GM21619 (cell line): ENCODE measurements at regions not wholly inside any gene's neighbourhood (a gene's known extent, or its start where the extent isn't known, plus 50 kb on each side); places are given as distances from the start of the nearest gene placed in this dataset.

ENCODE experiments used
- ATAC-seq: cut with Tn5 transposase; IDR thresholded peaks from one replicate; pipeline ENCODE4 v1.9.1; 2021; ENCODE audit not compliant: unreplicated experiment

DNA sequence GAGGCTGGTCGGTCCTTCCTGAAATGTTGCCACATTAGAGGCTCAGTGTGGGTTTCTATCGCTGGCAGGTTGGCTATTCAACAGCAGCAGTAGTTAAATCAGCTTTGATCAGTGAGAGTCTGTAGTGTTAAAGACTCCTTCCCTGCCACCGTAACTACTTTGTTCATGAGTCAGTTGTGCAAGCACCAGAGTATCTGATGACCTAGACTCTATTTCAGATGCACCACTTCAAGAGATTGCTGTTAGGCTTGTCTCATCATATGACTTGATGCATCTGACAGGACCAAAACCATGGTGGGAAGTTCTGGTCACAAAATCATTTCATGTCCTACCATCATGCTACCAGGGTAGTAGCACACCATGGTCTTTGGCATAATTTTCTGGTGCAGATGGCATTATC lies 482.7 kb upstream of the MPDZ start:
- no peak for ATAC-seq

- no peak for ATAC-seq
Measured at GRCh38 chr9:13759551-13759950, 480.1 kb upstream of the MPDZ start.

GRCh38 chr9:13758936-13759335 lies 479.4 kb upstream of the MPDZ start:
- ATAC-seq: no peak

DNA sequence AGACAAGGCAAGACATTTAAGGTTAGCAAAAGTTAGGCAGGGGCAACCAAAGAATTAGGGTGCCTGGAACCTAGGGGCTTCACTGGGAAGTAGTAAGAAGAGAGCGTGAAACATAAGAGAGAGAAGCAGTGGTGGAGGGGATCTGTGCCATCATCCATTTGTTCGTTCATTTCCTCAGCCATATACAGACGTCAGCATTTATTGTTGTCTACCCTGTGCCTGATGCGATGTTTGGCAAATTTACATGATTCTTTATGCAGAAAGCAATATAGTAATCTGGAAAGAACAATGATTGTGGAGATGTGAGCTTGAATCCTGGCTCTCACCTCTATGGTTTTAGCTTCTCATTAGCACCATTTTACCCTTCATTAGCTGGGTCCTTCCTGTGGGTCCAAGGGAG lies 477.5 kb upstream of the MPDZ start:
- no peak for ATAC-seq

DNA sequence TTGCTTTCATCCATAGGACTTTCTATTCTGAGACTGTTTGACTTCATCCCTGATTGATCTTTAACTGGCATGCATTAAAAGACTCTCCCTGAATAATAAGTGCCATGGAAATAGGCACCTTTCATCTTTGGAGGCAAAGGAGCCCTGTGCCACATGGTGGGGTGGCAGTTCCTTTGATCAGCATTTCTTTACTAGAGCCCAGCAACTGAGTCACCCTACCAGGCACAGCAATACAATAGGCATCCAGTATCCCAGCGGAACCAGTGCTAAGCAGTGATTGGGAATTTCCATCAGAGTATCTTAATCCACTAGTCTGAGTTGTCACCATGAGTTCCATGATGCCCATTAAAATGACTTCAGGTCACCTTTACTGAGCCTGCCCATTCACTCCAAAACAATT lies 476.1 kb upstream of the MPDZ start:
- ATAC-seq: no peak

DNA sequence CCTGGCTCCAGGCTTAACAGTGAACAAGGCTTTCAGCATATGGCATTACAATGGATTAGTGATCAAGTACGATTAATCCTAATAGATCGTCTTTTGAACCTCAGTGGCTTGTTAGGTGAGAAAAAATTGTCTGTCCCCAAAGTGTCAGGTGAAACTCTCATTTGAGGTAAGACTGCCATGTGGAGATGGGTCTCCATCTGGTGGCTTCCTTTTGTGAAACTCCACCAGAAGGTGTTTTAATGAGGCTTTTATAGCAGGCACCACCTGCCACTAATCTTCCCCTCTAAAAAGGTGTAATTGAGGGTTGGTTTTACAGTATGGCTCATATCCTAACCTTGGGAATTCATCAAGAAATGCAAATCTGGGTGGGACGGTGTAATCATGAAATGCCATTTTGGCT lies 471.1 kb upstream of the MPDZ start:
- no peak for ATAC-seq

DNA sequence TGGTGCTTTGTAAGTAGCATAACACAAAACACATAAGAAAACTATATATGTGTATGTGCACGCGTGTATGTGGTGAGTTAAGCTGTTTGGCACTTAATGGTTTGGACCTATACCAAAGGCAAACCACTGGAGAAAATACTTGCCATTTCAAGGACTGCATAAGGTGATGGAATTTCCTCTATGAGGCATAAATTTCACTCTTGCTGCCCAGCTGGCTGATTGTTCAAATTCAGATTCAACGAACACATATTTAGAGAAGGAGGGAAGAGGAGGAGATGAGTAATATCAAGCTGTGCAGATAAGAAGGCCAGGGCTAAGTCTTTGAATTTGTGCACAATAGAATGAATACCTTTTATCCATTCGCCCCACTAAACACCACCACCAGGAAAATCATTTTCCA lies 470.6 kb upstream of the MPDZ start:
- no peak for ATAC-seq

DNA sequence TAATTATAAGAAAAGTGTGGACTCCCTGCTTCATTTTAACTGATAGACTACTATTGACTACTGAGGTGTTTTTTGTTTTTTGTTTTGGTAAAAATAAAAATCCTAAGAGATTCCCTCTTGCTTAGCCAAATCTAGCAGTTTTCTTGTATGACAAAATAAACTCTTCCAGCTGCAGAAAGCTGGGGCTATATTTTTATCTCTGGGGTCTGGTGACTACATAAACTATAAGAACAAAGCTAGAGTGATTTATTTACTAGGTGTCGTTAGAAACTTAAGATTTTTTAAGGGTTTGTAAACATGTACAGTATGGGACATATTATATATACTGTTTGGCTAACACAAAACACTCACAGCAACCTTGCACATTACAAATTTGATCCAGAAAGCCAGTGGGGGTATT lies 467.4 kb upstream of the MPDZ start:
- no peak for ATAC-seq

DNA sequence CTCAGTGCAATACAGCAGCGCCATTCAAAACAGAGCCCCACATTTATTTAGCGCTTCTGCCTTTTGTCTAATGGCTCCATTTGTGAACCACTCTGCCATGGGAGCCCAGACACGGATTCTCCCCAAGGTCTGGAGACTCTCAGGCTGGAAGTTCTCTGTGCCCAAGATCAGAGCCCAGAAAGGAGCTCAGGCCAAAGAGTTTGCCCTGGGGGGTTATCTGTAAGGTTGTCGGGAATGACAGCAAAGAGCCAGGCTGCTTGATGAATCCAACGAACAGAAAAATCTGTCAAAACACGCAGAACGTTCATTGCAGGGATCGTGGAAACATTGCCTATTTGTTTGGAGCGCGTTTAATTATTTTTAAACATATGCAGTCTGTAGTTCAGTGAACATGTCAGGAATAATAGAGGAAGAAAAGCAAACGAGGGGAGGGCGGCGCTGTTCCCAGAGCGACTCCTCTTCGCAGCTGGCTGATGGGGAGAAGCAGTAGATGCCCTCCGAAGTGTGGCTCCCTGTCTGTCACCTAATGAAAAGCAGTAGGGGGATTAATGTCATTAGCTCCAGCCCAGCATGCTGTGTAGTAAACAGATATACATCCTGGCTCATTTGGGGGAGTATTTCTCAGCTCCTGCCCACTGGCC lies 464.9 kb upstream of the MPDZ start:
- no peak for ATAC-seq

GRCh38 chr9:13737885-13738284 lies 458.4 kb upstream of the MPDZ start:
- ATAC-seq: no peak

GRCh38 chr9:13735181-13735580 lies 455.7 kb upstream of the MPDZ start:
- ATAC-seq: no peak

DNA sequence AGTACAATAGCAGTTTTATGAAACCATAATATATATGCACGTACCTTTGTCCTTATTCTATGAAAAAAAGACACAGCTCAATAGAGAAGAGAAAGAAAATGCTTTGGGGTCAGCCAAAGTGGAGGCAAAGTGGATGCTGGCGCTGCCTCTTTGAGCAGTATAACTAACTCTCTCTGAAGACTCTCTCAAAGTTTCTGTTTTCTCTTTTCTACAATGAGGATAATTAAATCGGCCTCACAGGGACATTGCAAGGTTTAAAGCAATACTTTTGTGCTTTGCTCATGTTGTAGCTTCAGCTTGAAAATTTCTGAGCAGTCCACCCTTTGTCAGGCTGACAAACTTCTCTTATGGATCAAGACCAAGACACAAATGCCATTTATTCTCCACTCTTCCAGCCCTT lies 455.1 kb upstream of the MPDZ start:
- no peak for ATAC-seq

- ATAC-seq: no peak
Measured at GRCh38 chr9:13732290-13732689, 452.8 kb upstream of the MPDZ start.

DNA sequence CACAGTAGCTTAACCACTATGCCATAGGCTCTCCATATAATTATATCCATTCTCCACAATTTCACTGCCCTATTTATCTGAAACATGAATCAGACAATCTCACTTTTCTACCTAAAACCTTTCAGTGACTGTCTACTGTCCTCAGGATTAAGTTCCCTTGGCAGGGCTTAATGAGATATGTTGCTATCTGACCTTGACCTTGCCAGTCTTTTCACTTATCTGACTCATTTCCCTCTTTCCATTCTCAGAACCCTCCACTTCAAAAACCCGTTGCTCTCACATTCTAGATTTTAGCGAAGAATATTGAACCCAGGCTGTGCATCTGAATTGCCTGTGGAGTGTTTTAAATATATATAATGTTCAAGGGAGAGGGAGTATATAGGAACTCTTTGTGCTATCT lies 452.1 kb upstream of the MPDZ start:
- no peak for ATAC-seq

DNA sequence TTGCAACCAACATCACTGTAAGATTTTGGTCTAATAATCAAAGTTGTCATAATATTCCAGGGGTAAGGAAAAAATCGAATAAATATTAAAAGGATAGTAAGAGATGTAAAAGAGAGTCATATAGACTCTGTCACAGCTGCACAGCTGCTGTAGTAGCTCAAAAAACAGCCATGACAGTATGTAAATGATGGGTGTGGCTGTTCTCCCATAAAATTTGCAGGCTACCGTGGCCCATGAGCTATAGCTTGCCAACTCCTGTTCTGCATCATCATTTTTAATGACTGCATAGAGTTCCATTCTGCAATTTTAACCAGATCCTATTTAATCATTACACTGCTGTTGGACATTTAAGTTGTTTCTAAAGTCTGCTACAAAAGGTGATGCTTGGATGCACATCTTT lies 450.5 kb upstream of the MPDZ start:
- ATAC-seq: no peak

DNA sequence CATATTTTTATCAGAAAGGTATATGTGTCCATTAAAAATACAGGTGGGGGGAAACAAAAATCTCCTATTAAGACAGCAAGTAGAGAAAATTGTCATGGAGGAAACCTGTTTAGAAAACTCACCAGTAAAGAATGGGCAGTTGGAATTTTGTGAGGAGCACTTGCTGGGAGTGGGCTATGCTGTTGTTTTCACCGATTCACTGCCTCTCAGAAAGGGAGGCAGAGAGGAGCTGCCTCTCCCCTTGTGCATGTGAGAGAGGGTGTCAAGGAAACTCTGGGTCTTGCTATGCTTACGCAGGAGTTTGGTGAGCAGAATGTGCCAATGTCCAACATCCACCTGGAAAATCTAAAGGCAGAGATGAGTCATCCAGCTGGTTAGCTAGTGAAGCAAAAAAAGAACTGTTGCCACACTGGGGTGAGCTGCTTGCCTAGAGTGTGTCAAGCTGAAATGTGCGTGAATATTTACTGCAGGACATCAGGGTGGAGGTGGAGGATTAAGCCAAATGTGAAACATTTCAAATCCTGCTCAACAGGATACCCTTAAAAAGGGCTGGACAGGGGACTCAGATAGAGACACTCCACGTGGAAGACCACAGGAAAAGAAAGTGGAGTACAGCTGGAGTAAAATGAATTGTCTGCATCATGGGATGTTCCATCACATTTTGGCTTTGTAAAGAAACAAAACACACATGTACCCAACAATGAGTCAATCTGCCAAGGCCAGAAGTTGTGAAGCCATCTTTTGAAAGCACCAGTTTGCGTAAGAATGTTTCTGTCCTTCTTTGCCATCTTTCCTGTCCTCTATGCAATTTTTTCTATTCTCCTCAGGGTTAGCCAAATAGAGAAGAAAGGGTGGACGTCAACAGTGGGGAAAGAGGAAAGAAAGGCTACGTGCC lies 449.7 kb upstream of the MPDZ start:
- ATAC-seq: no peak

GRCh38 chr9:13728131-13728530 lies 448.6 kb upstream of the MPDZ start:
- no peak for ATAC-seq

DNA sequence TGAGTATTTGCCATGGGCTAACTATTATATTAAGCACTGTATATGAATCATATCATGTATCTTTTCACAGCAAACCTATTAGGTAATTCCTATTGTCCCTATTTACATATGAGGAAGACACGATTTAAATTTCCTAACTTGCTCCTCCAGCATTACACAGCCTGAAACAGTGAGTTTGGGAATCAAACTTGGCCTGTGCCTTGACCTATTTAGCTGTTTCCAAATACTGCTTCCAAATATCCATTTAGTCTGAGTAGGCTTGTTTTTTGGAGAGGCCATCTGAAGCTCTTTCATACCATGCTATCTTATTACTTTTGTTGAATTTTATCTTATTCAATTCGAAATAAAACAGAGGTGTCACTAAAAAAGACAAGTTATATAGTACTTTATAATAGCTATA lies 447.3 kb upstream of the MPDZ start:
- no peak for ATAC-seq

GRCh38 chr9:13725516-13725915 lies 446.0 kb upstream of the MPDZ start:
- ATAC-seq: no peak

DNA sequence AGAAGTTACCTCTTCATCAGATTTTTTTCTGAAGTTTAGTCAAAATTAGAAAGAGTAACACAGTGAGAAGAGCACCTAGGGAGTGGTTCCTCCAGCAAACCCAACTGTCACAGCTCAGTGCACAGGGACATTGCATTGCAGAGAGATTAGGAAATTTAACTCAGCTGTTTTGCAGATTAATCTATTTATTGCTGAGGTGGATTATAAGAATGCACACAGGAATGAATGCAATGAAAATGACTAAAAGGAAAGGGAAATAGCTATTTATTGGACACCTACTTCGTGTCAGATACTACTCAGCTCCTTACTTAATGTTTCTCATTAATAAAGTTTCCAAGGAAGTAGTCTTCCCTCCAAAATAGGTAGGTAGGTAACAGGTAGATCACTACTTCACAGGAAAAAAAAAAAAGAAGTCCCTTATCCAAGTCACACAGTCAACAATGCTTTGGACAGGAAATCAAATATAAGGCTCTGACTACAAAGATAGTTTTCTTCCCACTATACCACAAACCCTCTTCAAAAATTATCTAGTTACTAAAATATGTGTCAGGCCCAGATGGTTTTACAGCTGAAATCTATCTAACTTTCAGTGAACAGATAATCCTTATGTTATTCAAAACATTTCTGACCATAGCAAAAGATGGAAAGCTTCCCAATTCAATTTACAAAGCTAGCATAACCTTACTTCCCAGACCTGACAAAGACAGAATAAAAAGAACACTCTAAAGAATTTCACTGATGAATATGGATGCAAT lies 442.2 kb upstream of the MPDZ start:
- no peak for ATAC-seq

DNA sequence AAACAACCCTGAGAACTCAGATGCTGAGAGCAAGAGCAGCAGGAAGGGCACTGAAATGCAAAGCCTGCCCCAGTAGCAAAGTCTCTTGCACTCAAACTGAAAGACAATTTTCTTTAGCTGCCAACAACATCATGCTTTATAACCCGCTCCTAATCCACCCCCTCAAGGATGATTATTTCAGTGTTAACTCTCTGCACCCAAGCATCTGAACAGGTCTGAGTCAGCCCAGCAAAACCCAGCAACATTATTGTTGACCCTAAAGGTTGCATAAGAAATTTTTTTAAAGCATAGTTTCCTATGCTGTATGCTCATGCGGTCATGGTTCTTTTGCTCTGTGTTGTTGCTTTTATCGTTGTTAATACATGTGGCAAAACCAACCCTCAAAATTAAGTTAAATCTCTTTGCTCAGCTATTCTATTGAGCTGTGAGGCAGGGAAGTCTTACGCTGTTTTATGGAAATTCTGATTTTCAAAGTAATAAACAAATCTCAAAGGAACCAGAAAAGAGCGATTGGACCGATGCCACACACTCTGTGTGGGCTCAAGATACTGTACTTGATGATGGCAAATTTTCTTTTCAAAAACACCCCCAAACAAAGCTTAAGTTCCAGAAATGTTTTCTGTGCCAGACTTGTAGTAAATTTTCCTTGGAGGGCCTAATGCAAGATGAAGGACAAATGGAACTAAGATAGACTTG lies 440.6 kb upstream of the MPDZ start:
- no peak for ATAC-seq
